ENCODE measurements at regions not wholly inside any gene's neighbourhood (a gene's known extent, or its start where the extent isn't known, plus 50 kb on each side); places are given as distances from the start of the nearest gene placed in this dataset.

GRCh38 chr17:27945333-27945616 lies 52.1 kb upstream of the LYRM9 start:
- Histone ChIP-seq H2AFZ (ENCODE audit: low read depth, low read length, poor library complexity, severe bottlenecking) (no peak overlapping the region), H3K9me2 (ENCODE audit: insufficient read depth) (no peaks in the 10 kb centered on the region), H3K27me3 (ENCODE audit: insufficient read depth, low read length) (0 out of 2 replicates have a peak, but pooled peaks cover 3% of the 10 kb centered on the region), H3K4me2 (ENCODE audit: low read length) (no peak overlapping the region), H3K79me2 (ENCODE audit: insufficient read depth, low read length) (no peaks in the 10 kb centered on the region), H3K4me1 (ENCODE audit: control insufficient read depth in 1 of 2, insufficient read depth in 2 of 2, low read length in 2 of 2) (no peaks in the 10 kb centered on the region), H3K9ac (ENCODE audit: low read length) (no peak overlapping the region), H3K4me3 (replicated peaks in 1 of 2; ENCODE audit: low read depth in 1 of 2, low read length in 2 of 2) (no peak overlapping the region), H4K20me1 (ENCODE audit: insufficient read depth) (no peaks in the 10 kb centered on the region), H3K27ac (ENCODE audit: low read depth, low read length) (no peak overlapping the region), H3K36me3 (ENCODE audit: control insufficient read depth in 1 of 2, insufficient read depth in 2 of 2, low read length in 2 of 2) (no peaks in the 10 kb centered on the region), H3K9me3 (ENCODE audit: control insufficient read depth in 1 of 2, insufficient read depth in 1 of 2, low read depth in 1 of 2, low read length in 2 of 2) (no peaks in the 10 kb centered on the region)
- TF ChIP-seq, protein P1, sequence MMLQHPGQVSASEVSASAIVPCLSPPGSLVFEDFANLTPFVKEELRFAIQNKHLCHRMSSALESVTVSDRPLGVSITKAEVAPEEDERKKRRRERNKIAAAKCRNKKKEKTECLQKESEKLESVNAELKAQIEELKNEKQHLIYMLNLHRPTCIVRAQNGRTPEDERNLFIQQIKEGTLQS (IDR thresholded peaks at IDR 0.05), result no peak
- no peak for TF ChIP-seq EGR1 (IDR thresholded peaks at IDR 0.05; ENCODE audit: low read depth)
- no peak for TF ChIP-seq ELF1 (IDR thresholded peaks at IDR 0.05; ENCODE audit: borderline replicate concordance, low read depth)
- TF ChIP-seq CBX3 (IDR thresholded peaks at IDR 0.05; ENCODE audit: low read depth), result no peak
- ATAC-seq (no peak), DNase-seq (ENCODE audit: low read depth, low spot score) (no peak)
- CTCF ChIA-PET, result no interaction called here
- POLR2A ChIA-PET, result no interaction called here
- intact Hi-C loops (cut with micrococcal nuclease), result no loop called here
- no TSS peak for BruUV-seq (replicated peaks)
- RAD21 ChIA-PET (ENCODE audit: low non-redundant PET in 1 of 2, low total read pairs in 2 of 2, uncharacterized antibody in 2 of 2, unreplicated experiment in 2 of 2), result no interaction called here

DNA sequence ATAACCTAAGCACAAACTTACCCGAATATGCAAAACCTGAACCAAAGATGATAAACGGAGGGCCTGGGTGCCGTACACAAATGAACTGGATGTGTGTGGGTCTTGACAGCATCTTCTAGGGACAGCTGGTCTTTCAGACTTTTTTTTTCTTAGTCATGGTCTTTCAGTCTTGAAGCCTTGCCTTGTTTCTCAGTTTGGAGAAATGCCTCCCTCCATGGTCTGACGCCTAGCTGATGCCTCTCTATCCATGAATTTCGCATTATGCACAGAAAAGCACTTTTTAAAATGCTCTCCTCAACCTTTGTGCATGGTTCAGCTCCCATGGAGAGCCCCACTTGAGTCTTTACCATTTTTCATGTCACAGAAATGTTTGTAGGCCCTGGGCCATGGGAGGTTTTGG lies 52.8 kb upstream of the LYRM9 start:
- POLR2A ChIA-PET, result no interaction called here
- no peak for DNase-seq (ENCODE audit: low read depth, low spot score)
- no peak overlapping the region for H3K4me2 ChIP-seq (ENCODE audit: low read length)
- H3K27me3 ChIP-seq (ENCODE audit: insufficient read depth, low read length), result peaks cover 5% of the 10 kb centered on the region; the same call in 1 of the 2 replicates
- H3K9me2 ChIP-seq (ENCODE audit: insufficient read depth), result no peaks in the 10 kb centered on the region
- RAD21 ChIA-PET (ENCODE audit: low non-redundant PET in 1 of 2, low total read pairs in 2 of 2, uncharacterized antibody in 2 of 2, unreplicated experiment in 2 of 2), result no interaction called here
- no peaks in the 10 kb centered on the region for H4K20me1 ChIP-seq (ENCODE audit: insufficient read depth)
- no TSS peak for BruUV-seq (replicated peaks)
- no peak overlapping the region for H2AFZ ChIP-seq (ENCODE audit: low read depth, low read length, poor library complexity, severe bottlenecking)
- ATAC-seq, result no peak
- no peak overlapping the region for H3K27ac ChIP-seq (ENCODE audit: low read depth, low read length)
- H3K9ac ChIP-seq (ENCODE audit: low read length), result no peak overlapping the region
- intact Hi-C loops (cut with micrococcal nuclease), result no loop called here
- H3K4me1 ChIP-seq (ENCODE audit: control insufficient read depth in 1 of 2, insufficient read depth in 2 of 2, low read length in 2 of 2), result no peaks in the 10 kb centered on the region
- CTCF ChIA-PET, result no interaction called here
- TF ChIP-seq SRF (IDR thresholded peaks at IDR 0.05; ENCODE audit: low read depth) (no peak), ZFX (IDR thresholded peaks at IDR 0.05) (no peak)
- TF ChIP-seq, protein P2, sequence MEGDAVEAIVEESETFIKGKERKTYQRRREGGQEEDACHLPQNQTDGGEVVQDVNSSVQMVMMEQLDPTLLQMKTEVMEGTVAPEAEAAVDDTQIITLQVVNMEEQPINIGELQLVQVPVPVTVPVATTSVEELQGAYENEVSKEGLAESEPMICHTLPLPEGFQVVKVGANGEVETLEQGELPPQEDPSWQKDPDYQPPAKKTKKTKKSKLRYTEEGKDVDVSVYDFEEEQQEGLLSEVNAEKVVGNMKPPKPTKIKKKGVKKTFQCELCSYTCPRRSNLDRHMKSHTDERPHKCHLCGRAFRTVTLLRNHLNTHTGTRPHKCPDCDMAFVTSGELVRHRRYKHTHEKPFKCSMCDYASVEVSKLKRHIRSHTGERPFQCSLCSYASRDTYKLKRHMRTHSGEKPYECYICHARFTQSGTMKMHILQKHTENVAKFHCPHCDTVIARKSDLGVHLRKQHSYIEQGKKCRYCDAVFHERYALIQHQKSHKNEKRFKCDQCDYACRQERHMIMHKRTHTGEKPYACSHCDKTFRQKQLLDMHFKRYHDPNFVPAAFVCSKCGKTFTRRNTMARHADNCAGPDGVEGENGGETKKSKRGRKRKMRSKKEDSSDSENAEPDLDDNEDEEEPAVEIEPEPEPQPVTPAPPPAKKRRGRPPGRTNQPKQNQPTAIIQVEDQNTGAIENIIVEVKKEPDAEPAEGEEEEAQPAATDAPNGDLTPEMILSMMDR (IDR thresholded peaks at IDR 0.05 in 2 of 3, conservative IDR thresholded peaks at IDR 0.05 in 1 of 3; ENCODE audit: borderline replicate concordance in 1 of 3, insufficient read depth in 1 of 3, low read depth in 2 of 3, low read length in 2 of 3), result no peak
- no peaks in the 10 kb centered on the region for H3K36me3 ChIP-seq (ENCODE audit: control insufficient read depth in 1 of 2, insufficient read depth in 2 of 2, low read length in 2 of 2)
- no peak overlapping the region for H3K4me3 ChIP-seq (replicated peaks in 1 of 2; ENCODE audit: low read depth in 1 of 2, low read length in 2 of 2)
- no peaks in the 10 kb centered on the region for H3K79me2 ChIP-seq (ENCODE audit: insufficient read depth, low read length)
- H3K9me3 ChIP-seq (ENCODE audit: control insufficient read depth in 1 of 2, insufficient read depth in 1 of 2, low read depth in 1 of 2, low read length in 2 of 2), result no peaks in the 10 kb centered on the region
